GM04503 (cell line): ENCODE measurements at regions not wholly inside any gene's neighbourhood (a gene's known extent, or its start where the extent isn't known, plus 50 kb on each side); places are given as distances from the start of the nearest gene placed in this dataset.
"Not testable (repeated sequence)": the region's sequence is repeated elsewhere in the genome, so short reads cannot be mapped to it uniquely, and the experiment has no call there.

Experiments
- DNase-seq: peaks from one replicate; pipeline ENCODE4 v3.0.0-alpha.2; 2012; ENCODE audit warnings: low read depth

DNA sequence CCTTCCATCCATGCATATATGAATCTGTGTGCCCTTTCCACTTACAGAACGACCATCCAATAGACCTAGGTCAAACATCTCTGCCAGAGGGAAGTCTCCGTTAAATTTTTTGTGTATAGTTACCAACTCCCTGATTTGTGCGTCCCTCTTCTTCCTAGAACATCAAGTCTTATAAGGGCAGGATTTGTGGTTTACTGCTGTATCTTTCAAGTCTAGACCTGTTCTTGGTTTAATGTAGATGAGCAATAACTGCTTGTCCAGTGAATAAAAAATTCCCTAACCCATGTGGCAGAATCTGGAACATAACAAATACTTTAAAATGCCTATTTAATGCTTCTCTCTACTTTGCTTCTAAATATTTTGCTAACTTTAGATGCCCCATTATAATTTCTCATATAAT lies 988.8 kb downstream of the RAPGEF2 start:
- DNase-seq, result no peak

DNA sequence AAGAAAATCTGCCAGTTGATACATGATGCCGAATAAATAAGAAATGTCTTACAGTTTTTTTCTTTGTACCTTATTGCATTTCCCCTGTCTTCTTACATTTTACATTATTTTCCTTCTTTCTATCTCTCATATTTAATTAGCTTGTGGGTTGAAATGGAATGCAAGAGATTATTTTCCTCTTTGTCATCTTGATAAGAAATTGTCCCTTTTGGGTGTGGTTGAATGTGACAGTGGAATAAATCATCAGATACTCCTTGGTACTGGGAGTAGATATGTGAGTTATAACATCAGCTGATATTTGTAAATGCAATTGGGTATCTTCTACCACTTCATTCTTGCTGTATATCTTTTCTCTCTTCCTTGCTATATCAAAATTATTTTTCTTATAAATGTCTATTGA lies 997.4 kb downstream of the RAPGEF2 start:
- no peak for DNase-seq

DNA sequence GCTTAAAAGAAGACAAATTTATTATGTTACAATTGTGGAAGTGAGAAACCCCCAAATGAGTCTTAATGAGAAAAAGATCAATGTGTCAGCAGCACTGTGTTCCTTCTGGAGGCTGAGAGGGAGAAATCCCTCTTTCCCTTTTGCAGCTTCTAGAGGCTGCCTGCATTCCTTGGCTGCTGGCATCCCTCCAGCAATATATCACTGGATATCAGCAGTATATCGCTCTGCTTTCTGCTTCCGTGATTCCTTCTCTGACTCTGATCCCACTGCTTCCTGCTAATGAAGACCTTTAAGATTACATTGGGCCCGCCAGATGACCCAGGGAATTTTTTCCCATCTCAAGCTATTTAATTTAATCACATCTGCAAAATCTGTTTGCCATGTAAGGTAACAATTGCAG lies 1008.0 kb downstream of the RAPGEF2 start:
- DNase-seq, result no peak

DNA sequence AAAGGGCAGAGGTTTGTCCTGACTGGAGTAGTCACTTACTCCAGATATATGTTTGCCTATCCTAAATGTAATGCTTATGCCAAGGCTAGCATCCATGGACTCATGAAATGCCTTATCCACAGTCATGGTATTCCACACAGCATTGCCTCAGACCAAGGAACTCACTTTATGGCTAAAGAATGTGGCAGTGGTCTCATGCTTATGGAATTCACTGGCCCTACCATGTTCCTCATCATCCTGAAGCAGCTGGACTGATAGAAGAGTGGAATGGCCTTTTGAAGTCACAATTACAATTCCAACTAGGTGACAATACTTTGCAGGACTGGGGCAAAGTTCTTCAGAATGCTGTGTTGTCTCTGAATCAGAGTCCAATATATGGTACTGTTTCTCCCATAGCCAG lies 1014.8 kb downstream of the RAPGEF2 start:
- DNase-seq, result no peak

DNA sequence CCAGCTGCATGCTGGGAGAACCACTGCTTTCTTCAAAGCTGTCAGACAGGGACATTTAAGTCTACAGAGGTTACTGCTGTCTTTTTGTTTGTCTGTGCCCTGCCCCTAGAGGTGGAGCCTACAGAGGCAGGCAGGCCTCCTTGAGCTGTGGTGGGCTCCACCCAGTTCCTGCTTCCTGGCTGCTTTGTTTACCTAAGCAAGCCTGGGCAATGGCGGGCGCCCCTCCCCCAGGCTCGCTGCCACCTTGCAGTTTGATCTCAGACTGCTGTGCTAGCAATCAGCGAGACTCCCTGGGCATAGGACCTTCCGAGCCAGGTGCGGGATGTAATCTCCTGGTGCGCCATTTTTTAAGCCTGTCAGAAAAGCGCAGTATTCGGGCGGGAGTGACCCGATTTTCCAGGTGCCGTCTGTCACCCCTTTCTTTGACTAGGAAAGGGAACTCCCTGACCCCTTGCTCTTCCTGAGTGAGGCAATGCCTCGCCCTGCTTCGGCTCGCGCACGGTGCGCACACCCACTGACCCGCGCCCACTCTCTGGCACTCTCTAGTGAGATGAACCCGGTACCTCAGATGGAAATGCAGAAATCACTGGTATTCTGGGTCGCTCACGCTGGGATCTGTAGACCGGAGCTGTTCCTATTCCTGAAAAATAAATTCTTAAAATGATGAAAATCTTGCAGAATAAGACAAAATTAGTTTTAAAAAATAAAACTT lies 1022.9 kb downstream of the RAPGEF2 start:
- not testable (repeated sequence) for DNase-seq

DNA sequence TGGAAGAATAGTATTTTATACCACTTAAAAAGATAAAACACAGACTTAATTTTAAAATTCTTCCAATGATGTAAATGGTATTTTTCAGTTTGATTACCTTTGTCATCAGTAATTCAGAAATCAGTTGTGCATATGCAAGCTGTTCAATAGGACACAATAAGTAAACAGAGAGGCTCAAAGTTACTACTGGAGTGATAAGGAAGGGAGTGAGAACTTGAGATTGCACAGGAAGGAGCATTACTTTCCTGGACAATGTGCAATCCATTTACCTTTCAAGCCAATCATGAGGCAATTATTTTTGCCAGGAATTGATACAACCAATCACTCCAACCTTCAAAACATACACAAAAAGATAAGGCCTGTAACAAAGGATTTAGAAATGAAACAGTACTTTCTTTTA lies 1024.3 kb downstream of the RAPGEF2 start:
- no peak for DNase-seq

DNA sequence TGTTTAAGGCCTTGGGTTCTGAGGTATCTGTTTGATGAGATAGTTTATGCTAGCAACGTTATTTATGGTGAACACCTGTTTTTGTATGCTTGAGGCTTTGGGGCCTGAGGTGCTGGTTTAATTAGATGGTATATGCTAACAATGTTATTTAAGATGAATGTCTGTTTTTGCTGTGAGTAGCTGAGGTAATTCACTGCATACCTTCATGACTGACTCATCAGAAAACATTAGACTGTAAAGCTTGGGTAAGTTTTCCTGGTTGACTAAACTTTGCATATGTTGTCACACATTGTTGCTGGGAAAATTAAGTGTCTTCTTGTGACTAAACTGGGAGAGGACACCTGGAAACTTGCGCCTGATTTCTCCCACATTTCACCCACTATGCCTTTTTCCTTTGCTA lies 1026.6 kb downstream of the RAPGEF2 start:
- DNase-seq, result no peak

DNA sequence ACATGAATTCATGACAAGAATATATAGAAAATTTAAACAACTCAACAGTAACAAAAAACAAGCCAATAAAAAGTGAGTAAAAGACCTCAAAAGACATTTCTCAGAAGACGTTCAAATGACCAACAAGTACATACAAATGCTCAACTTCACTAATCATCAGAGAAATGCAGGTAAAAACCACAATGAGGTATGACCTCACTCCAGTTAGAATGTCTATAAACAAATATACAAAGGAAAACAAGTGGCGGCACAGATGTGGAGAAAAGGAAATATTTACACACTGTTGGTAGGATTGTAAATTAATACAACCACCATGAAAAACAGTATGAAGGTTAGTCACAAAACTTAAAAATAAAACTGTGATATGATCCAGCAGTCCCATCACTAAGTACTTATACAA lies 1033.1 kb downstream of the RAPGEF2 start:
- no peak for DNase-seq

DNA sequence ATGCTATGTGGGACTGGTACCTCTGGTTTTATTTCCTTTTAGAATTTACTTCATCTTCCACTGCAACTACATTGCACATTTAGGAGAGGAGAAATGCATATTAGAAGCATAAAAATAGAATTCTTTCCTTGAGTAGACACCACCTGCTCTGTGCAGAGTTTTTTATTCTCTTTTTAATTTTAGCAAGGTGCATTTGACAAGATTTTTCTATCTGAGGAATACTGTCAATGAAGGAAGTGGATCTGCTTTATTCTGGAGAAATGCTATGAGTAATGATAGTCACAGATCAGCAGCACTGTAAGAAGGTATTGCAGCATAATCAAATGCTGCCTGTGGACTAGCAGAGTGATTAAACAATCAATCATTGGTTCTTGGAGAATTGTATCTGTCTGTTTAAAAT lies 1038.3 kb downstream of the RAPGEF2 start:
- no peak for DNase-seq

DNA sequence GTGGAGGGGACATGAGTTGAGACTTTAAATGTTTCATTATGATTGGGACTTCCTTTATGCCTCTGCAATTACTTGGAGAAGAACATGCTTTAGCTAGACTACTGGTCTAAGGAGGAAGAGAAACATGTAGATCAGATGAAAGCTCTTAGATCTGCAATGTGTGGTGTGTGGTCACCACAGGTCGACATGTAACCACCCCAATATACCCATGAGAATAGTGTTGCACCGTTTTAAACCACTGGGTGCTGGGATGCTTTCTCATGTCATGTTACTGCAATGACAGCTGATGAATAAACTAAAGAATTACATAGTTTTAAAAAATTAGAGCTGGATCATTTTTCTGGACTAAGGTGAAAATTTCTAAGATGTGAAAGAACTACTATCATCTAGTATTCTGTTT lies 1039.7 kb downstream of the RAPGEF2 start:
- DNase-seq, result no peak

DNA sequence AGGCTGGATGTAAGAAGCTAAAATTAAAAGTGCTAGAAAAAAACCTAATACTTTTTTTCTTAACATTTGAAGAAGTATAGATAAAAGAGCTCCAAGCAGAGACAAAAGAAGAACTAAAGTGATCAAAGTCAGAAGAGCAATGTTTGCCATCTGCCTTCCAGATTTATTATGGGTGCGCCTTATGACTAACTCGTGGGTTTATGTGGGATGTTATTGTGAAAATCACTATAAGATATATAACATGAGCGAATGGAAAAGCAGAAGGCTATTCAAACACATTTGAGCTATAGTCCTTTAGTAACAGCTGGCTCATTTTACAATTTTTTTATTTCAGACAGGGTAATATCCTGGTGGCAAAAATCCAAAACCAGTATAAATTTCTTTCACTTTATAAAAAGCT lies 1040.7 kb downstream of the RAPGEF2 start:
- DNase-seq, result no peak

DNA sequence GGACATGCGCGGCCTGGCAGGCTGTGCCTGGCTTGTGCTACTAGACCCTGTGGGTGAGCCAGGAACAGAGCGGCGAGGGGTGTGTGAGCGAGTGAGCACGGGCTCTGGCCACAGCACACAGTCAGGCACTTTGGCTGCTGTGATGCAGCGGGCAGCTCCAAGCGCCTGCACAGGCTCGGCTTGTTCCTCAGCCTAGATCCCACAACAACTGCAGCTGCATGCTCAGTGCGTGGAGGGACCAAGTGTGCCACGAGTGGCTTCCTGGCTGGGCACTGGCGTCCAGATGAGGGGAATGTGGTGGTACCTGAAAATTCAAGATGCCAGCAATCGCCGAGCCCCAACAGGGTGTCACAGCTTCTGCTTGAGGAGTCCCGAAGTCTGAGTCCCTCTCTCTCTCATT lies 1056.6 kb downstream of the RAPGEF2 start:
- no peak for DNase-seq

DNA sequence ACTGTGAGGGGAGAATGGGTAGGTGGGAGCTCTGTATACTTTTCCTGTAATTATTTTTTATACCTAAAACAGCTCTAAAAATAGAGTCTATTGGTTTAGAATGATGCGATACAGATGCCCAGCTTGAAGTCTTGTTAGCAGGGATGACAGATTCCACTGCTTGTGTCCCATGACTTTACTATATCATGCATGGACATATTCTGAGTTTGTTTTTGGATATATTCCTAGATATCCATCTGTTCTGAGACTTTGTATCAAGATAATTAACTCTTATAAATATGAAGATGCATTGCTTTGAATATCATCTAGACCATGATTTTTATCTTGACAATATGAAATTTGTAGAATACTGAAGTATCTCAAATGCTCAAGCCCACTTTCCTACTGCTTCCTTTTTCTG lies 1058.1 kb downstream of the RAPGEF2 start:
- DNase-seq, result no peak

DNA sequence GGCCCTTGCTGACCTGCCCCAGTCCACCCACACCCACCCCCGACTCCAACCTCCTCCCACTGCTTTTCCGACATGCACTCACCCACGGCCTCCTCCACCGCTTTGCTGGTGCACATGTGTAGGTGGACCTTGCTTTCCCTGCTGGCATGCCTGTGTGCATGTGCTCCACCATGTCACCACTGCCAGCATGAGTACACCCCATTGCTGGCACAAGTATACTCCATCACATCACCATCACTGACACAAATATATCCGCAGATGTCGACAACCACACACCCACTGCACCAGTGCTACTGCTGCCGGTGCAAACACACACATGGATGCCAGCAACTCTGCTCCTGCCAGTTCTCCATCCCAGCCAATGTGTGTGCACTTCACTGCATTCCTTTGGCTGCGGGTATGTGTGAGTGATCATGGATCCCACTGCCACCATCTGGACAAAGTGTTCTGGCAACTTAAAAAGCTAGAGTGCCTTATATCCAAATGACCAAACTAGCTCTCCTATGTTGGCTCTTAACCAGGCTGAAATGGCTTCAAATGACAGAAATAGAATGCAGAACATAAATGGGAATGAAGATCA lies 1072.3 kb downstream of the RAPGEF2 start:
- DNase-seq, result no peak

DNA sequence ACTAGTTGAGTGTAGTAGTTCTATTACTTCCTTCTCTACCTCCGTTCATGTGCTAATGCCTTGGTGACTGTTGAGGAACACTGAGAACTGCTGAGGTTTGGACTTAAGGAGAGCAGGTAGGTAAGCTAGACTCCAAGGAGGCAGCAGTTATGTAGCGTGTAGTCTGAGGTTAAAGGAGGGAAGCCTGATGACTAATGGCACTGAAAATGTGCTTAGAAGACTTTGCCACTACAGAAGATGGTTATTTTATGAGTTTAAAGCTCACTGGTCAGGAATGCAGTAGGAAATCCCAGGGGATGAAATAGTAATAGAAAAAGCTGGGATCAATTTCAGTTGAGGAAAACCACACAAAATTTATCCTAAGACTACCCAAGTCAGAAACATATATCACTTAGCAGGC lies 1077.3 kb downstream of the RAPGEF2 start:
- DNase-seq, result no peak

DNA sequence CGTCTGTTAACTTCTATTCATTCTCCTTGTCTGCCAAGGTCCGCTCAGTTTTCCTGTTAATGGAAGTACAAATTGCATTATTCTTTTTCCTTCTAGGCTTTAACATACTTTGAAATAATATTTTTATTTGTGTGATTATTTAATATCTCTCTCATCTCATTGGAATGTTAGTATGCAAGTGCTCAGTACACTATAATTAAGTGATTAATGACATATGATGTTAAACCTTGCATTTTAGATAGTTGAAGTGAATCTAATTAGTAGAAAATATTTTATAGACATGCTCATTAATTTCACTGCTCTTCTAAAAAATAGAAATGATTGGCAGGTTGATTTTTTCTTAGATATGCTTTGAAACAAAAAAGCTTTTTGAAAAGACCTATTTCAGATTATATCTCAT lies 1079.8 kb downstream of the RAPGEF2 start:
- no peak for DNase-seq

DNA sequence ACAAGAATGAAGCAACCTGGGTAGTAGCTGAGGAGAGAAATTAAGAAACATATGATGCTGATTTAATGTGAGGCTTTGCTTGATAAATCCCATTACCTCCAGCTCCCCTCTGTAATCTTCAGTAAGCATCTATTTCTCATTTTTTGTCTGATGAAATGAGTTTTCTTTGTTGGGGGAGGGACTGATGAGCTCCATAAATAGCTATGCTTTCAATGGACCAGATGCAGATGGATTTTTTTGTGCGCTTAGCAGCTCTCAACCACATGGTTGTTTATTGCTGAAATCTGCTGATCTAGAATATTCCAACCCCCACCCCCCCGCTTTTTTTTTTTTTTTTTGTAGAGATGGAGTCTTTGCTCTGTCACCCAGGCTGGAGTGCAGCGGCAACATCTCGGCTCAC lies 1082.0 kb downstream of the RAPGEF2 start:
- DNase-seq, result no peak

DNA sequence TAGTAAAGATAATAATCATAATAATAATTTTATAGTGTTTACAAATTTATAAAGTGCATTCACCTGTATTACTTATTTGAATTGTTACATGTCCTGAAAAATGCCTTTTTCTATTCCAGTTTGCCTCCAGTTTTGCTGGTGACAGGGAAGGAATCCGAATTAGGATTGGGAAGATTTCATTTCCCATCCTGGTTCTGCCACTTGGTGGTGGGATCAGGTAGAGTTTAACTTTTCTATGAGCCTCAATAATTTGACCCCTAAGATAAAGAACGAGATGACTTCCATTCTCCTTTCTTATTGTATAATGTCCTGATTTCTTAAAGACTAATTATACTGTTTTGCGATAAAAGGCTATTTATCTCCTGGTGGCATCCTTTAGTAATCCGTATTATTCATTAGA lies 1090.9 kb downstream of the RAPGEF2 start:
- DNase-seq, result no peak

DNA sequence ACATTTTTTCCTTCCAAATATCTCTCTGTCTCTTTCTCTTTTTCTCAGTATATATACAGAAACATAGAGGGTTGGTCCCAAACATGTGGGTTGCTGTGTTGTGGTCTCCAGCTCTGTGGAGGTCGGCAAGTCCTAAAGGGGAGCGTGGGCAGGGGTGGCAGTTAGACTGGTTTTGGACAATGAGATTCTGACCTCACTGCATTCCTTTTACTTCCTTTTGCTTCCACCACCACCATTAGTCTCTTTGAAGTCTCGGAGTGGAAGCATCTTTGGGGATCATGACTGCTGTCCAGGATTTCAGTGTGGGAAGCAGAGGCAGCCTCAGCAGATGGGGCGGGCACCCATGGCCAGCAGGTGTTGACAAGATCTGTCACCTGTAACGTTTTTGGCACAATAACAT lies 1091.8 kb downstream of the RAPGEF2 start:
- no peak for DNase-seq

DNA sequence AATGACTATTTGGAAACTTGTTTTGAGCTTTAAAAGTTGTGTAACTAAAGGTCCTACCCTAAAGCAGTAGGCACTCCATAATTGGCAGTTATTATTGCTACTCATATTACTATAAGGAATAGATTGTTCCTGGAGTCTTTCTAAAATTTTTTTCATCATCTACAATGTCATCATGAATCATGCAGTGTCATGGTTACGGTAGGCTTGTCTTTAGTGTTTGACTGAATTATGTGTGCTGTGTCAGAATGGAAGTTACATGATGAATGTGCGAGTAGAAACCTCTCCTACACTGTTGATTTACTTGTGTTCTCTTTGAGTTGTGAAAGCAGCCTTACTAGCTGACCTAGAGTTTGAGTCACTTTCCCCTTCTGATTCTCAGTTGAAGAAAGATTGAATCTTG lies 1099.9 kb downstream of the RAPGEF2 start:
- no peak for DNase-seq

DNA sequence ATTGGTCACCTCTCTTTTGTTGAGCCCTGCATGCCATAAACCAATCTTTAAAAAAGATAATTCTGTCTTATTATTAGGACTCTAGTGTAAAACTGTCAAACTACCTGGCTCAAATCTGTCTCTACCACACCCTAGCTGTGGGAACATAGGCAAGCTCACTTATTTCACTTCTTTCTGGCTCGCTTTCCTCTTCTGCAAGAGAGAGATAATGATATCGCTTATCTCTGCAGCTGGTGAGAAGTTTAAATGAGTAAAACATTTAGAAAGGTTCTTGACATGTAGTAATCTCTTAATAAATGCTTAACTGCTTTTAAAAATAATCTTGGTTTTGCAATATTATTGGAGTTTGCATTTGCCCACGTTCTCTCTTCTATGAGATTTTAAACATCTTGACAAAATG lies 1109.2 kb downstream of the RAPGEF2 start:
- no peak for DNase-seq

DNA sequence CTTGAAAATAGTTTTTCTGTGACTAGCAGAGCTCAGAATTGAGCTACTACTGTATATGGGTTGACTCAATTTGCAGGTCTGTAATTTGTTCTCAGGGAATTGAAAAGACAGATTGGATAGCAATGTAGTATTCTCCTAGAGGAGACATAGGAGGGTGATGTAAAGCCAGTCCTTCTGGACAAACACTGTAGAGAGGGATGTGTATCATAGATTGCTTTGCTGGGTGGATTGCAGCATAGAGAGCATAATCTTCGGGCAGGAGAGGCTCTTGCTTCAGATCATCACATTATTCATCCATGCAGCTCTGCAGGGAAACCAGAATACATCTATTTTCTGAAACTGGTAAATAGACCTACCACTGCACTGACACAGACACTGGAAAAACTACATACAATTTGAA lies 1110.5 kb downstream of the RAPGEF2 start:
- DNase-seq, result no peak

DNA sequence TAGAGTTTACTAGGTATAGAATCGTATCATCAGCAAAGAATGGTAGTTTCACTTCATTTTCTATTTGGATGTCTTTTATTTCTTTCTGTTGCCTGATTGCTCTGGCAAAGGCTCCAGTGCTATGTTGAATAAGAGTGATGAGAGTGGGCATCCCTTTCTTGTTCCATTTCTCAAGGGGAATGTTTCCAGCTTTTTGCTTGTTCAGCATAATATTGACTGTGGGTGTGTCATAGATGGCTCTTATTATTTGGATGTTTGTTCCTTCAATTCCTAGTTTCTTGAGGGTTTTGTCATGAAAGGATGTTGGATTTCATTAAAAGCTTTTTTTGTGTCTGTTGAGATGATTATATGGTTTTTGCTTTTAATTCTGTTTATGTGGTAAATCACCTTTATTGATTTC lies 1114.5 kb downstream of the RAPGEF2 start:
- DNase-seq, result no peak

DNA sequence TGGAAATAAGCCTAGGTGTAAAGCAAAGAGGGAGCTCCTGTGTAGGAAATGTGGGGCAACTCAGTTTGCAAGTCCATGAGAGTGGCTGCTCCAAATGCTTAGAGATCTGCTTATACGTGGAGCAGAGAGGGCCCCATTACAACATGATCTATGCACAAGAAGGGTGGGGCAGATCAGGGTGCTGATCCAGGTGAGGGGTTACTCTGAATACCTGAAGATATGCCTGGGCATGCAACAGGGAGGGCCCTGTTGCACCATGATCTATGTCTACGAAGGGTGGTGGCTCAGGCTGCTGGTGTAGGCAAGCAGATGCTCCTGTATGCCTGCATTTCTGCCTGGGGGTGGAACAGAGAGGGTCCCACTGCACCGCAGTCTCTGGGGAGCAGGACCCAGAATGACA lies 1121.2 kb downstream of the RAPGEF2 start:
- no peak for DNase-seq
